MM.1S (cell line): ENCODE measurements at regions not wholly inside any gene's neighbourhood (a gene's known extent, or its start where the extent isn't known, plus 50 kb on each side); places are given as distances from the start of the nearest gene placed in this dataset.

Experiments used
- DNase-seq: peaks from one replicate; pipeline ENCODE4 v3.0.0-alpha.2; 2015
- H2AFZ ChIP-seq: fragments of 300-600 bp; sonication (generic); 2 replicates; pipeline ENCODE4 v1.6.0; 2016; ENCODE audit warnings: antibody characterized with exemption, low read length
- H3F3A ChIP-seq: fragments of 300-600 bp; sonication (generic); 2 replicates; pipeline ENCODE4 v1.6.1; 2016; ENCODE audit warnings: mild to moderate bottlenecking, antibody characterized with exemption, low read length, moderate library complexity, mixed read lengths; ENCODE audit not compliant: insufficient read depth
- H3K27ac ChIP-seq: fragments of 300-600 bp; sonication (generic); 2 replicates; pipeline ENCODE4 v1.5.1; 2016; ENCODE audit warnings: mild to moderate bottlenecking, low read length
- H3K27me3 ChIP-seq: fragments of 300-600 bp; sonication (generic); replicated peaks from 2 replicates; pipeline ENCODE4 v1.6.0; 2016; ENCODE audit warnings: low read length; ENCODE audit not compliant: insufficient read depth
- H3K36me3 ChIP-seq: fragments of 300-600 bp; sonication (generic); replicated peaks from 2 replicates; pipeline ENCODE4 v1.6.1; 2016; ENCODE audit warnings: mild to moderate bottlenecking, low read length, mixed read lengths; ENCODE audit not compliant: insufficient read depth
- H3K4me1 ChIP-seq: fragments of 300-600 bp; sonication (generic); 2 replicates; pipeline ENCODE4 v1.6.1; 2016; ENCODE audit warnings: low read length, mixed read lengths
- H3K4me2 ChIP-seq: fragments of 300-600 bp; sonication (generic); 2 replicates; pipeline ENCODE4 v1.6.0; 2016; ENCODE audit warnings: low read depth, low read length
- H3K4me3 ChIP-seq: fragments of 300-600 bp; sonication (generic); 2 replicates; pipeline ENCODE4 v1.5.1; 2016; ENCODE audit warnings: low read length, mixed read lengths
- H3K79me2 ChIP-seq: fragments of 300-600 bp; sonication (generic); 2 replicates; pipeline ENCODE4 v1.6.1; 2016; ENCODE audit warnings: mixed run types, low read length, mixed read lengths
- H3K9ac ChIP-seq: fragments of 300-600 bp; sonication (generic); 2 replicates; pipeline ENCODE4 v1.6.1; 2016; ENCODE audit warnings: low read length, mixed read lengths
- H3K9me2 ChIP-seq: fragments of 300-600 bp; sonication (generic); replicated peaks from 2 replicates; pipeline ENCODE4 v1.6.1; 2016; ENCODE audit warnings: mild to moderate bottlenecking, low read length, mixed read lengths; ENCODE audit not compliant: insufficient read depth
- H3K9me3 ChIP-seq: fragments of 300-600 bp; sonication (generic); replicated peaks from 2 replicates; pipeline ENCODE4 v1.6.1; 2016; ENCODE audit warnings: mild to moderate bottlenecking, low read length, mixed read lengths; ENCODE audit not compliant: insufficient read depth
- H4K20me1 ChIP-seq: fragments of 300-600 bp; sonication (generic); 2 replicates; pipeline ENCODE4 v1.6.1; 2016; ENCODE audit warnings: mild to moderate bottlenecking, low read length, moderate library complexity, mixed read lengths; ENCODE audit not compliant: insufficient read depth
- EZH2 ChIP-seq: fragments of 300-600 bp; sonication (generic); optimal IDR thresholded peaks from 2 replicates; pipeline ENCODE3; 2017; ENCODE audit warnings: low read depth, mild to moderate bottlenecking, antibody characterized with exemption, low read length, mixed read lengths
- EZH2phosphoT487 ChIP-seq: fragments of 300-600 bp; sonication (generic); IDR thresholded peaks from 2 replicates; pipeline ENCODE4 v1.6.1; 2018; ENCODE audit warnings: antibody characterized with exemption, low read length
- TF ChIP-seq, protein P1 (sequence below): fragments of 300-600 bp; sonication (generic); IDR thresholded peaks from 2 replicates; pipeline ENCODE4 v1.5.1; 2016; ENCODE audit warnings: antibody characterized with exemption, low read length, mixed read lengths

DNA sequence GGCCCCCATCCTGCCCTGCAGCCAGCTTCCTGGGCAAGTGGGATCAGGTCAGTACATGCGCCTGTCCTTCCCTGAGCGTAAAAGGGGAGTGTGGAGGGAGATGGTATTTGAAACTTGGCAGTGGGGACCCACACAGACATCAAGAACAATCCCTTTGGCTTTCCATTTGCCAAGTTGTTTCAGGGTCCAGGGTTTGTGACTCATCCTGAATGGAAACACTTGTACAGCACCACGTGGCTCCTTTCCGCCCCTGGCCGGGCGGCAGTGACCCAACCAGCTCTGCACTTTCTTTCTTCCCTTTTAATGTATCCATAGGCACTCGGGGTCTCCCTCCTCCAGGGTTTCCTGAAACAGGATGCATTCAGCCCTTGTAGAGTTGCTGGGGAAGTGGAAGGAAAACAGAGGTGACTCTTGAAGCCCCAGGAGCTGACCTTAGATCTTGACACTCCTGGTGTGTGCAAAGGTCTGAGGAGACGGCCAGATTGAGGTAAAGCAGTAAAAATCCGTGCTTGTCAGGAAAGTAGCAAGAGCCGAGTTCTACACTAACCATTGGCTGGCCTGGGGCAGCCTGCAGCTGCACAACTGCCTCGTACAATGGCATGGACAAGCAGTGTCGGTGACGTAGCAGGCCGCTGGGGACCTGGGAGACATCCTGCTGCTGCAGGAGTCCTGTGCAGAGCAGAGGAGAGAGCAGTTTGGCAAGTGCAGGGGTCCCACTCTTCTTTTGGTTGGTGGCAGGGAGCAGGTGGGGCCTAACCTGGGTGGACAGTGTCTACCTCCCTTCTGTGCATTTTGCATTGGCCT is 189.8 kb downstream of the SNX19 start:
- Histone ChIP-seq H3K9ac (no peak overlapping the region), H3K36me3 (no peaks in the 10 kb centered on the region), H4K20me1 (no peaks in the 10 kb centered on the region), H3K27me3 (no peaks in the 10 kb centered on the region), H3K9me3 (no peaks in the 10 kb centered on the region), H3K4me2 (no peak overlapping the region), H3K9me2 (no peaks in the 10 kb centered on the region), H3F3A (no peaks in the 10 kb centered on the region), H2AFZ (no peak overlapping the region), H3K27ac (no peak overlapping the region), H3K4me3 (no peak overlapping the region), H3K79me2 (no peaks in the 10 kb centered on the region), H3K4me1 (no peaks in the 10 kb centered on the region)
- TF ChIP-seq EZH2phosphoT487 (no peak), EZH2 (no peak)
- TF ChIP-seq, protein P1, sequence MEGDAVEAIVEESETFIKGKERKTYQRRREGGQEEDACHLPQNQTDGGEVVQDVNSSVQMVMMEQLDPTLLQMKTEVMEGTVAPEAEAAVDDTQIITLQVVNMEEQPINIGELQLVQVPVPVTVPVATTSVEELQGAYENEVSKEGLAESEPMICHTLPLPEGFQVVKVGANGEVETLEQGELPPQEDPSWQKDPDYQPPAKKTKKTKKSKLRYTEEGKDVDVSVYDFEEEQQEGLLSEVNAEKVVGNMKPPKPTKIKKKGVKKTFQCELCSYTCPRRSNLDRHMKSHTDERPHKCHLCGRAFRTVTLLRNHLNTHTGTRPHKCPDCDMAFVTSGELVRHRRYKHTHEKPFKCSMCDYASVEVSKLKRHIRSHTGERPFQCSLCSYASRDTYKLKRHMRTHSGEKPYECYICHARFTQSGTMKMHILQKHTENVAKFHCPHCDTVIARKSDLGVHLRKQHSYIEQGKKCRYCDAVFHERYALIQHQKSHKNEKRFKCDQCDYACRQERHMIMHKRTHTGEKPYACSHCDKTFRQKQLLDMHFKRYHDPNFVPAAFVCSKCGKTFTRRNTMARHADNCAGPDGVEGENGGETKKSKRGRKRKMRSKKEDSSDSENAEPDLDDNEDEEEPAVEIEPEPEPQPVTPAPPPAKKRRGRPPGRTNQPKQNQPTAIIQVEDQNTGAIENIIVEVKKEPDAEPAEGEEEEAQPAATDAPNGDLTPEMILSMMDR = no peak
- no peak for DNase-seq

DNA sequence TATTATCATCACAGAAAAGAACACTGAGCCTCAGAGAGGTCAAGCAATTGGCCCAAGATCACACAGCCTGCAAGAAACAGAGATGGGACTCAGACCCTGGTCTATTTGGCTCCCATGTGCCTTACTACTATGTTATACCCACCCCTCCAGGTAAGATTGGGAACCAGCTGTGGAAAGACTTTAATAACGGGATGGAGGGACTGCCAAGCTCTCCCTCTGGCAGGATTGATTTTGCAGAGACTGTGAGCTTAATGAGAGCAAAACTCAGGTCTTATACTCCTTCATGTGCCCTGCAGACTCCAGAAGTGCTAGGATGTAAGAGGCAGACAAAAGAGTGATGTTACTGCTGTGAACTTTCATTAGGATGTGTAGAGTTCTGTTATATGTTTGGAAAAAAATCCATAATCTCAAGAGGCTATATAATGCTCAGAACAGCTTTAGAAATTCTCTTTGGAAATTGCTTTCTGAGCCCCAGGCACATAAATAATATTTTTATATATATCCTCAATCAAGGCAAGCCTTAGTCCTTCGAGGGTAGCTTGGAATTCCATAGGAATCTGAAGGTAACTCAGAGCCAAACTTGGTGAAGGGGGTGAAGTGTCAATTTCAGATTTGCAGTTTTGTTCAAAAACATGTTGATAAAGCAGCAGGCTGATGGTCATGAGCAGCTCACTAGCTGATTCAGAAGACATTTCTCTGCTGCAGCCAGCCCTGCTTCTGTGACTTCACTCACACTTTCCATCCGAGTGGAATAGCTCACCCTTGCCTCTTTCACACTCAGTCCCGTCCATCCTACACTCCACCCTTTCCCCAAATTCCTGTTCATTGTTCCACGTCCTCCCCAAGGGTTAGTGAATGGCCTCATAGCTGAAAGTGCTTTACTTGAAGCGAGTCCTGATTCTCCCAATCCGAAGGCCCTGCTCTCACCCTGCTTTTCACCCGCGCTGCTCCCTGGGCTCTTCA is 188.8 kb downstream of the SNX19 start:
- no peak overlapping the region for H3K4me3 ChIP-seq
- no peaks in the 10 kb centered on the region for H3K9me3 ChIP-seq
- H3F3A ChIP-seq = no peaks in the 10 kb centered on the region
- H3K79me2 ChIP-seq = no peaks in the 10 kb centered on the region
- H2AFZ ChIP-seq = no peak overlapping the region
- H3K4me1 ChIP-seq = no peaks in the 10 kb centered on the region
- H3K9me2 ChIP-seq = no peaks in the 10 kb centered on the region
- no peaks in the 10 kb centered on the region for H3K27me3 ChIP-seq
- H4K20me1 ChIP-seq = no peaks in the 10 kb centered on the region
- no peak for DNase-seq
- TF ChIP-seq EZH2 (no peak), EZH2phosphoT487 (no peak)
- TF ChIP-seq, protein P1 = no peak
- H3K27ac ChIP-seq = no peak overlapping the region
- no peaks in the 10 kb centered on the region for H3K36me3 ChIP-seq
- H3K4me2 ChIP-seq = no peak overlapping the region
- no peak overlapping the region for H3K9ac ChIP-seq

DNA sequence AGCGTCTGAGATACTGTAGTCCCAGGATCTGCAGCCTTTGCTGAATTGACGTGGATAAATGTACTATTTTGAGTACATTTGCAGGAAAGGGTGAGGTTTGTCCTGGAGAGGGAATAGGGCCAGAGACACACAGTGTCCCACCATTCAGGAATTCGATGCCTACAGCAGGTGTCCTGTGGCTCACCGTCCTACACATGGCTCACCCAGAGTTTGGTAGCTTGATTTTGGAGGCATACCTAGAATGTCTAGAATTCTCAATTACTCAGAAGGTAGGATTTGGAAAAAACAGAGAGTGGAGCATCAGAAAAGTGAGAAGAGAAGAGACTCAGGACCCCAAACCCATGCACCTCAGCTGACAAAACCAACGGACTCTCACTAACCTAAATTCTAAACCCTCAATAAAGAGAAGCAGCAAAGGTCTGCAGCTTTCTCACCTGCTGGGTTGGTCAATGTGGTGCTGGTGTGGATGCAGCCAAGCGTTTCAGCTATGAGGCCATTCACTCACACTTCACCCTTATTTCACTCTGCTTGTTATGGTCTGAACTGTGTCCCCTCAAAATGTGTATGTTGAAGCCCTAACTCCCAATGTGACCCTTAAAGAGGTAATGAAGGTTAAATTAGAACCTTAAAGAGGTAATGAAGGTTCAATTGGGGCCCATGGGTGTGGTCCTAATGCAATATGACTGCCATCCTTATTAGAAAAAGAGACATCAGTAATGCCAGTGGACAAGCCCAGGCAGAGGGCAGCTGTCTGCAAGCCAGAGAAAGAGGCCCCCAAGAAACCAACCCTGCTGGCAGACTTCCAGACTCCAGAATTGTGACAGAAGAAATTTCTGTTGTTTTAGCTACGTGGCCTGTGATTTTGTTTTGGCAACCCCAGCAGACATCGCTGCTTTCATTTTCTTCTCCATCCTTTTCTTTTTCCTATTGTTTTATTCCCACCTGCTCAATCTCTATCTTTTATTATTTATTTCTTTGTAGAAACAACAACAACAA is 187.8 kb downstream of the SNX19 start:
- H3K9ac ChIP-seq = no peak overlapping the region

More for the DNA sequence above, 187.8 kb downstream of the SNX19 start:
- H4K20me1 ChIP-seq = no peaks in the 10 kb centered on the region
- no peak overlapping the region for H3K4me2 ChIP-seq
- H3K4me1 ChIP-seq = no peaks in the 10 kb centered on the region
- H3K36me3 ChIP-seq = no peaks in the 10 kb centered on the region
- no peak overlapping the region for H3K4me3 ChIP-seq
- H2AFZ ChIP-seq = no peak overlapping the region
- H3K27me3 ChIP-seq = no peaks in the 10 kb centered on the region
- H3K79me2 ChIP-seq = no peaks in the 10 kb centered on the region
- H3F3A ChIP-seq = no peaks in the 10 kb centered on the region
- no peak overlapping the region for H3K27ac ChIP-seq
- TF ChIP-seq EZH2phosphoT487 = no peak
- H3K9me3 ChIP-seq = no peaks in the 10 kb centered on the region
- no peak for DNase-seq
- no peaks in the 10 kb centered on the region for H3K9me2 ChIP-seq
